CD4-positive, alpha-beta T cell treated with Interleukin-1 beta for 1 hour (primary cell): ENCODE measurements at regions not wholly inside any gene's neighbourhood (a gene's known extent, or its start where the extent isn't known, plus 50 kb on each side); places are given as distances from the start of the nearest gene placed in this dataset.
A peak's percentile ranks its signal among the peaks of the same experiment; 100 is the strongest.

ENCODE experiments used
- DNase-seq, 2 donors: peaks; one replicate each; pipeline ENCODE4 v3.0.0-alpha.2; 2020 to 2022

- peak; percentile 4 to 76 for DNase-seq
Observed at GRCh38 chr10:60728056-60728455, 50.2 kb upstream of the CDK1 start.

DNA sequence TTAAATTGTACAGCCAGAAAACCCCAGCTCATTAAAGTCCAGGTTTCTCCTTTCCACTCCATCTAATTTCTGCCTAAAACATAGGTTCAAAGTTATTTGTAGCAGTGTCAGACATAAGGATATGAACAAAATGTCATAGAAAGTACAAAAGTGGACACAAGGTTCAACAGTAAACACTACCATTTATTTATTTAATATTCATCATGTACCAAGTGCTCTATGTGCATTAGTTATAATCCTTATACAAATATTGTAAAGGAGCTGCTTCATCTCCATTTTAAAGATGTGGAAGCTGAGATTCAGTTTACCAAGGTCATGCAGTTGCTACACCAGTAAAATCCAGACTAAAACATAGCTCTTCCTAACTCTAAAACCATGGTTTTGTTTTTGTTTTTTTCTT is 52.0 kb upstream of the CDK1 start:
- no peak for DNase-seq

- DNase-seq: no peak
Observed at GRCh38 chr10:60722623-60723022, 55.7 kb upstream of the CDK1 start.

GRCh38 chr10:60719721-60720120 is 58.6 kb upstream of the CDK1 start:
- DNase-seq: no peak

DNA sequence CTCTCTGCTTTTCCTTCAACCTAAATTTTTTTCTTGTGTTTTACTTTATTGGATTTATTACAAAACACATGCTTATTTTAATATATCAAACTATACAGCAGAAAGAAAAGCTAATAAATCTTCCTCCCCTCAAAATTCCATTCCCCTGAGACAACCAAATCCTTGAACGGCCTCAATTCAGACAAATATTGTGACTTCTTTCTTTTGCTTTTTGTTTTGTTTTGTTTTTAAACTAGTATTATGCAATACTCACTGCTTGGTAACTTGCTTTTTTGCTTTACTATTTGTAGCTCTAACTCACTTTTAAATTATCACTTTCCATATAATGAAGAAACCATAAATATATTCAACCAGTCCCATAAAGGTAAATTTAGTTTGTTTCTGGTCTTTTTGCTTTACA is 59.4 kb upstream of the CDK1 start:
- no peak for DNase-seq

DNA sequence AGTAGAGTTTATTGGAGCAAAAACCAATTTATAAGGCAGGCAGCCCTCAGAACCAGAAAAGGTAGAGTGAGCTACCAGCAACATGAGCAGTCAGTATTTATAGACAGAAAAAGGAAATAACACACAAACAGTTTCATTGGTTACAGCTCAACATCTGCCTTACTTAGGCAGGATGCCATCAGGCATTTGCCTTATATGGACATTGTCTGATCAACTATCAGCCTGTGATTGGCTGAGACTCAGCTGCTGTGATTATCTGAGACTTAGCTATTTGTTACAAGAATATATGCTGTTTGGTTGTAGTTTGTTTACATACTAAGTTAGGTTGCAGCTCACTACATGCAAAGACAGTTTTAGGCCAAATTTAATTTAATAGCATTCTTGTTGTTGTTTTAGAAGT is 60.4 kb upstream of the CDK1 start:
- no peak for DNase-seq

DNA sequence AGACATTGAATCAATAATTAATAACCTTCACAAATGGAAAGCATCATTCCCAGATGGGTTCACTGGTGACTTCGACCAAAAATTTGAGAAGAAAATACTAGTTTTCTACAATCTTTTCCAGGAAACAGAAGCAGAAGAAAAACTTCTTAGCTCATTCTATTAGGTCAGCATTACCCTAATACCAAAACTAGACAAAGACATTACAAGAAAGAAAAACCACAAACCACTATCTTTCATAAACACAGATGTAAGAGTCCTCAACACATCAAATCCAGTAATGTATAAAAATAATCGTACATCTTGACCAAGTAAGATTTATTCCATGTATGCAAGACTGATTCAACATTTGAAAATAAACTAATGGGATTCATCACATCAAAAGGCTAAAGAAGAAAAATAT is 64.0 kb upstream of the CDK1 start:
- DNase-seq: no peak

- DNase-seq: no peak
Observed at GRCh38 chr10:60711496-60711895, 66.8 kb upstream of the CDK1 start.

DNA sequence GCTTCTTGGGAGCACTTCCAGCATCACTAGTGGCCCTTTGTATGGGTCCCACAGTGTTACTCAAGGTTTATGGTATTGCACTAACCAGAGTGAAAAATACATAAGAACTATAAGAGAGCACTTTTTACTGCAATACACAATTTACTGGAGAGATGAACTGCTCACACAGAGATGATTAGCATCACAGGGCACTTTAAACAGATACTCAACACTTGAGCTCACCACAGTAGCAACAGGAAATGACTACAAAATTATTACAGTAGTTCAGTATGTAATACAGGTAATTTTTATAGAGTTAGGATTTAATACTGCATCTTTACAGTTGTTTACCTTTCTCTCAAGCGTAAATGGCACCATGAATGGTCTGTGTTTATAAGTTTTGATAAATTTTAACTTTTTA is 68.2 kb upstream of the CDK1 start:
- DNase-seq: no peak

DNA sequence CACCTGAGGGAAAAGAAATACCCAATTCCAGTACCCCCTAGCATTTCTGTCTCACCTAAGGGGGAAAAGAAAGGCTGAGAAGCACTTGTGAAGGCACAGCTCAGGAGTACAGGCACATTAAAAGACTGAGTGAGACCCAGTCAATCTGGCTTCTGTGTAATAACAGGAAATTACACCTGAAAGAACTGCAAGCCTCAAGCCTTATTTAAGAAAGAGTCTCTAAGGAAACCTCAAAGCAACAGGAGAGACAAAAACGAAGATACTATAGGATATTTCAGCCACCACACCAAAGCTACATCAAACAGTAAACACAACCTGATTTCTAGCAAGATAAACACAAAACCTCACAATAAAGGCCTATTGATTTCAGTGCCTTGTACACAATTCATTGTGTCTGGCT is 69.6 kb upstream of the CDK1 start:
- DNase-seq: peak in 1 of 2 donors; percentile 50

GRCh38 chr10:60707841-60708240 is 70.4 kb upstream of the CDK1 start:
- no peak for DNase-seq

- no peak for DNase-seq
Observed at GRCh38 chr10:60706146-60706545, 72.1 kb upstream of the CDK1 start.

DNA sequence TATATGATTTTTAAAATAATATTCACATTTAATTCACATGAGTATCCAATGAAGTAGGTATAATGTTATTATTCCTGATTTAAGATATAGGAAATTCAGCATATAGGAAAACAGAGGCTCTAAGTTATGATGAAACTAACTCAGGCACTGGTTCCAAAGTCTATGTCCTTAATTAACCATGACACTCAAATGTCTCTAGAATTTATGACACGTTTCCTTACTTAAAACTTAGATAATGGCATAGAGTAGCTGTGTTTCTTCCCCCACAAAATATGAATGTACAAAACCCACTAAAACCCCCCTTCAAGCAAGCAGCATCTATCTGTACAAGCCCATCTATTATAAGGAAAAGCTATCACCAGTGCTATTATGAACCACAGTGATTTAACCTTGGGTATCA is 72.9 kb upstream of the CDK1 start:
- no peak for DNase-seq

DNA sequence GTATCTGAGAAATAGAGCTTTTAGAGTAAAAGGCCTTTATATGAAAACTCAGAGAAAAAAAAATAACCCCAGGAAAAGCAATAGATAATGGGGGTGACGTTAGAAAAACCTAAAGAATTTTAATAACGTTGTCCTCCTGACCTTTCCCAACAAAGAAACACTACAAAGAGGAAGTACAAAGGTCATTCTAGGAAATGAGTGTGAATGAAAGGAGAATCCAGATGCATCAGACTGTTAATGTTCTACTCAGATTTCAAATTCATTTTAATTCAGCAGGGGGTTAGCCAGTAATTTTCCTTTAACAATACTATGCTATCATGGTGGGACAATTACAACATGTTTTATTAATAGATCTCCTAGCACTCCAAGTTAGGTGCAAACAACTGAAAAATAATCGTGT is 73.8 kb upstream of the CDK1 start:
- DNase-seq: no peak

DNA sequence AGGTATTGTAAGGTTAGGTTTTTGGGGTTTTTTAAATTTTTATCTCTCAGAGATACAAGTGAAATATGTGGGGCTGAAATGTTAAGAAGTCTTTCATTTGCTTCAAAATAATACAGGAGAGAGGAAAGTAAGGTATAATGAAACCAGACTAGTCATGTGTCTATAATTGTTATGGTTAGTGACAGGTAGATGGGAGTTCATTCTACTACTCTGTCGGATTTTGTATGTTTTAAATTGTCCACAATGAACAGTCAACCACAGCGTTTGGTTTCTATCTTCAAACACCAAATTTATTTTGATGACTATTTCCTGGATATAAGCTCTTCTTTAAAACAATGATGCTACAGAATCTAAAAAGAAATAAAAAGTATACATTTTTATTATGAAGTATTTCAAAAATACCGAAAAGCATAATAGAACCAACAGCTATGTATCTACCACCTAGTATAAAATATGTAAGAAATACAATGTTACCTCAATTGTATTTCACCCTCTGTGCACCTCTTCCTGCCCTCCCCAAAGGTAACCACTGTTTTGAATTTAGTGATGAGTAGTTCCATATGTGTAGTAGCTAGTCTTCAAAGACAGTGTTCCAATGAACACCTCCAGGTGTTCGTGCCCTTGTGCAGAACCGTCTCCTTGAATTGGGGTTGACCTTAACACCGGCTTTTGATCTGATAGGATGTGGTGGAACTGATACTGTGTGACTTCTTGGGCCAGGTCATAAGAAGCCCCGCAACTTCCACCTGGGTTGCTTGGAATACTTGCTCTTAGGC is 74.8 kb upstream of the CDK1 start:
- DNase-seq: no peak

- no peak for DNase-seq
Observed at GRCh38 chr10:60687679-60688078, 90.6 kb upstream of the CDK1 start.

- no peak for DNase-seq
Observed at GRCh38 chr10:60684091-60684490, 94.2 kb upstream of the CDK1 start.

- no peak for DNase-seq
Observed at GRCh38 chr10:60681103-60681502, 97.2 kb upstream of the CDK1 start.

GRCh38 chr10:60679388-60679990 is 98.8 kb upstream of the CDK1 start:
- DNase-seq: no peak

DNA sequence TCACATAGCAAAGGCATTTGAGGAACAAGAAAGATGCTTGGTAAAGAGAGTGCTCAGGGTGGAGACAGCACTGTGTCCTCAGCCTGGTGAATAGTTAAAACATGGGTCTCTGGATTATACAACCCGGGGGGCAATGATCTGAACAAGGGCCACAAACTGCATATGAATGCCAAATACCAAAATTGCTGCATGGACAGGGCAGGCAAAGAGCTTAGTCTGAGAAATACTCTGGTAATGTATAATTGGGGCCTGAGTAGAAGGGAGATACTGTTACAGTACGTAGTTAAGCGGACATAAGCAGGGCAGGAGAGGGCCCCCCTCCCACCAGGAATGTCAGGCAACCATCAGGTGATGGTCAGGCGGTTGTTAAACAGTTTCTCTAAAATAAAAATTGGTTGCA is 99.3 kb upstream of the CDK1 start:
- DNase-seq: no peak

DNA sequence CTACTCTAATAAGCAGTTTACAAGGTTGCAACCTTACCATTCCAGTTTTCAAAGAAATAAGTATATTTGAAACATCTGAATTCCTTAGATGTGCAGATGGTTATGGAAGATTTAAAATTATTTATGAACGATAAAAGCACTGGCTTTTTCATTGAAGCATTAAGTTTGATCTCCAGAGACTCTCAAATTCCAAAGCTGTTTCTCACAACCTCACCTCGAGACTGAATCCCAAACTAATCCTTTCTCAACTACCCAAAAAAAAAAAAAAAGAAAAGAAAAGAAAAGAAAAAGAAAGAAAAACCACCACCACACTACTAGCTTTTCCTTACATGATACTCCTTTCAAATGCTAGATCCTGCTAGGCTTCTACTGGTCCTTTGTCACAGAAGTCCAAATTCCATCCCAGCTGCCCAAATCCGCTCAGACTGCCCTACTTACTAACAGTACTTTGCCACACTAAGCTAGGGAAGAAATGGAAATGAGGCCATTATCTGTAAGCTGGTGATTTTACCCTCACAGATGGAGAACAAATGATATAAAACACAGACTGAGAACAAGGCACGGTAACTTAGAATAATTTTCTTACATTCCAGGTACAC is 100.6 kb upstream of the CDK1 start:
- DNase-seq: no peak

DNA sequence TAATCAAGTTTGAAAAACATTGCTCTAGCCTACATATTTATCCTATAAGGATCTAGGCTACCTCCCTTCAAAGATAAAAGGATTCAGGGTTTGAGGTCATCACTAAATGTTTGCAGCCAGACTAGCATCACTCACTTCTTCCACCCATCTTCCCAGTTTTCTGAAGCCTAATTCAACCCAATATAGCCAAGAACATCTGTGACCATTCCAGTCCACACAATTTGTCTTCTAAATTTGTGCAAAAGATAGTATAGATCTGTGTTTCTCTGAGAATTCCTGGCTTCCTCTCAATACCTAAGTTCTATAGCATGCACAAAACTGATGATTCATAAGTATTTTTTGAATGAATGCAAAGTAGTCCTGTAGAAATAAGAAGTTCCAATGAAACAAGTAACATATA is 103.0 kb upstream of the CDK1 start:
- no peak for DNase-seq

GRCh38 chr10:60669501-60669900 is 108.8 kb upstream of the CDK1 start:
- no peak for DNase-seq

GRCh38 chr10:60666221-60666620 is 112.1 kb upstream of the CDK1 start:
- DNase-seq: peak in 1 of 2 donors; percentile 45

- no peak for DNase-seq
Observed at GRCh38 chr10:60664859-60665258, 113.4 kb upstream of the CDK1 start.
